Activated CD8-positive, alpha-beta memory T cell treated with anti-CD3 and anti-CD28 coated beads for 36 hours (primary cell): ENCODE measurements at regions not wholly inside any gene's neighbourhood (a gene's known extent, or its start where the extent isn't known, plus 50 kb on each side); places are given as distances from the start of the nearest gene placed in this dataset.
"Not testable (repeated sequence)": the region's sequence is repeated elsewhere in the genome, so short reads cannot be mapped to it uniquely, and the experiment has no call there.

ENCODE experiments used
- CTCF ChIA-PET: fragments of 350-600 bp; sonication (Branson Sonifier 250); formaldehyde crosslinking; loops from one replicate; lab custom pipeline; 2021; ENCODE audit warnings: antibody characterized with exemption; lab: Charles Lee
- POLR2A ChIA-PET: fragments of 350-600 bp; sonication (Branson Sonifier 250); formaldehyde crosslinking; loops from one replicate; lab custom pipeline; 2021; ENCODE audit warnings: antibody characterized with exemption; lab: Charles Lee

DNA sequence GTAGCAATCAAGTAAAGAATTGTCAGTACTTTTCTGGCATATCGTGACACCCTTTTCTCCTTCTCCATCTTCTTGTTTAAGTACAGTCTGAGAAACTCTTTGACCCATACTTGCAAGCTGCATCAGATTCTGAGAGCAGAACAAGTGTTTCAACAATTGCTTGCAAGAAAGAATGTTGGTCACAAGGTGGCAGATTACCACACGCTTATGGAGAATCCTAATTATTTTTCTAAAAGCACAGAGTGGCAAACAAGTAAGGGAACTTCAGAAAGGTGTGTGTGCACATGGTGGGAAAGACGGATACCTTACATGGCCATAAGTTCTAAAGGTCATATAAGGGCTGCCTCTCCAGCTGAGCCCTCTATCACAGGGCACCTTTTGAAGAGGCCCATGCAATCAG is 136.4 kb upstream of the FGF13 start:
- ChIA-PET CTCF (no interaction called here), POLR2A (no interaction called here)

DNA sequence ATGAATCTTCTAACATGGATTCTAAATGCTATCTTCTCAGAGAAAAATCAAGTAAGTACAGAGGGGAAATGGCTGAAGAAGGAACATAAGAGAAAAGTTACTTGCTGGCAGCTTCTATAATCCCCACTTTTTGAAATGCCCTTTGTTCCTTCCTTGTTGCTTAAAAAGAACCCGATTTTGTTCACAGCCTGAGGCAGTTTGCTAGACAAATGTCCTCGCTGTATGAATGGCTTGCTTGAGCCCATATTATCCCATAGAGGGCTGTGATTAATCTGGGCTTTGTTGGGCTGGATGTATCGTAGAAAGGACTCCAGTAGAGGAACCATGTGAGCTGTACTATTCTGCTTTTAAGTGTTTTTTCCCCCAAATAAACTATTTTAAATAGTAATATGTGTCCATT is 134.3 kb upstream of the FGF13 start:
- ChIA-PET CTCF (no interaction called here), POLR2A (no interaction called here)

DNA sequence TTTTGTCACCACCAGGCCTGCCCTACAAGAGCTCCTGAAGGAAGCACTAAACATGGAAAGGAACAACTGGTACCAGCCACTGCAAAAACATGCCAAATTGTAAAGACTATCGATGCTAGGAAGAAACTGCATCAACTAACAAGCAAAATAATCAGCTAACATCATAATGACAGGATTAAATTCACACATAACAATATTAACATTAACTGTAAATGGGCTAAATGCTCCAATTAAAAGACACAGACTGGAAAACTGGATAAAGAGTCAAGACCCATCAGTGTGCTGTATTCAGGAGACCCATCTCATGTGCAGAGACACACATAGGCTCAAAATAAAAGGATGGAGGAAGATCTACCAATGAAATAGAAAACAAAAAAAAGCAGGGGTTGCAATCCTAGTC is 95.9 kb upstream of the FGF13 start:
- POLR2A ChIA-PET, CTCF ChIA-PET: not testable (repeated sequence)

DNA sequence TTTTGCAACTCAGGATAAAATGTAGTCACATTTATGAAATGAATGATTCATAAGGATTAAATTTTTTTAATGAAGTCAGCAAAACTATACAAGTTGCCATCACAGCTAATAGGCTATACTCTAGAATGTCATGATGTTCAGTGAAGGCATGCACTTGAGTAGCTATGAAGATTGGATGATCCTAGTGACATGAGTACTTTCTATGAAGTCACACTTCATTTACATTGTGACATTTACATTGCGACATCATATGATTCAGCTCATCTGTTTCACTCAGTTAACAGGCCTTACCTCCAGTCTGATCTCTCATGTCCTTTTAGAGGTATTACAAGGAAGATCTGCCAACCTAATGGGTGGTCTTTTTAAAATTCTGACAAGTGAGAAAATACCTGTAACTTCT is 82.7 kb upstream of the FGF13 start:
- POLR2A ChIA-PET = no interaction called here

DNA sequence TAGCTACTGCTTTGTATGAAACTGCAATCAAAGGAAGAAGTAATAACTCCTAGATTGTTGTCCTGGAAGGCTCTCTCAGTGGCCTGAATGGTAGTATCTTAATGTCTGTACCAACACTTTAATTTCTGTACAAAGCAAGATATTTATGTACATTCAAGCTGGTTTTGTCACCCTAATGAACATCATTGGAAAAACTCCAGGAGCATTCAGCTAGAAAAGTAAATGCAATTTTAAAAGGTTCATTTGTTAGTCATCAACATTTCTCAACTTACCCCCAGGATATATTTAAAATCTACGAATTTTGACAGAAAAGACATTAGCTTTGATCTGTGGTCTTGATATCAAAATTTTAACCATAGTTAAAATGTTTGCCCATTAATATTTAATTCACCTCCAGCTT is 80.0 kb upstream of the FGF13 start:
- POLR2A ChIA-PET = no interaction called here
- CTCF ChIA-PET = no interaction called here

More for the DNA sequence above, 82.7 kb upstream of the FGF13 start:
- CTCF ChIA-PET = no interaction called here

DNA sequence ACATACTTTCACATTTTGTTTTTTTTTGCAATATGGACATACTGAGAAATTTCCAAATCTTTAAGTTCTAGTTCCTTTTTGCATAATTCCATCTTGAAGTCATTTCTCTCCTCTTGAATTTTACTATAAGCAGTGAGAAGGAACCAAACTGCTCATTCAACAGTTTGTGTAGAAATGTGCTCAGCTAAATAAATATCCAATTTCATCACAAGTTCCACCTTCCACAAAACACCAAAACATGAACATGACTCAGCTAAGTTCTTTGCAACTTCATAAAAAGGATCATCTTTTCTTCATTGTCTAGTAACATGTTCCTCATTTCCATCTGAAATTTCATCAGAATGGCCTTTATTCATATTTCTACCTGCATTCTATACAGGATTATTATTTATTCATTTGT is 77.3 kb upstream of the FGF13 start:
- POLR2A ChIA-PET = no interaction called here
- CTCF ChIA-PET = no interaction called here

DNA sequence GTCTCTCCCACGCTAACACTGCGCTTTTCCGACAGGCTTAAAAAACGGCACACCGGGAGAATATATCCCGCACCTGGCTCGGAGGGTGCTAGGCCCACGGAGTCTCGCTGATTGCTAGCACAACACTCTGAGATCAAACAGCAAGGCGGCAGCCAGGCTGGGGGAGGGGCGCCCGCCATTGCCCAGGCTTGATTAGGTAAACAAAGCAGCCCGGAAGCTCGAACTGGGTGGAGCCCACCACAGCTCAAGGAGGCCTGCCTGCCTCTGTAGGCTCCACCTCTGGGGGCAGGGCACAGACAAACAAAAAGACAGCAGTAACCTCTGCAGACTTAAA is 67.0 kb upstream of the FGF13 start:
- CTCF ChIA-PET, POLR2A ChIA-PET: not testable (repeated sequence)

DNA sequence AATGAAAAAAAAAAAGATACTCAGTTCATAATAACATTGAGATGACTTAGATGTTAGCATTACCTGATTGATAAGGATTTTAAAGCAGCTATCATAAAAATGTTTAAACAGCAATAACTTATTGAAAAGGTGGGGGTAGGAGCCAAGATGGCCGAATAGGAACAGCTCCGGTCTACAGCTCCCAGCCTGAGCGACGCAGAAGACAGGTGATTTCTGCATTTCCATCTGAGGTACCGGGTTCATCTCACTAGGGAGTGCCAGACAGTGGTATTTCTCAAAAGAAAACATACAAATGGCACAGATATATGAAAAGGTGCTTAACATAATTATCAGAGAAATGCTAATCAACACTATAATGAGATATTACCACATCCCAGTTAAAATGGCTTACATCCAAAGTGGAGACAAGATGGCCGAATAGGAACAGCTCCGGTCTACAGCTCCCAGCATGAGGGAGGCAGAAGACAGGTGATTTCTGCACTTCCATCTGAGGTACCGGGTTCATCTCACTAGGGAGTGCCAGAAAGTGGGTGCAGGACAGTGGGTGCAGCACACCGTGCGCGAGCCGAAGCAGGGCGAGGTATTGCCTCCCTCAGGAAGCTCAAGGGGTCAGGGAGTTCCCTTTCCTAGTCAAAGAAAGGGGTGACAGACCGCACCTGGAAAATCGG is 66.5 kb upstream of the FGF13 start:
- POLR2A ChIA-PET, CTCF ChIA-PET: not testable (repeated sequence)

DNA sequence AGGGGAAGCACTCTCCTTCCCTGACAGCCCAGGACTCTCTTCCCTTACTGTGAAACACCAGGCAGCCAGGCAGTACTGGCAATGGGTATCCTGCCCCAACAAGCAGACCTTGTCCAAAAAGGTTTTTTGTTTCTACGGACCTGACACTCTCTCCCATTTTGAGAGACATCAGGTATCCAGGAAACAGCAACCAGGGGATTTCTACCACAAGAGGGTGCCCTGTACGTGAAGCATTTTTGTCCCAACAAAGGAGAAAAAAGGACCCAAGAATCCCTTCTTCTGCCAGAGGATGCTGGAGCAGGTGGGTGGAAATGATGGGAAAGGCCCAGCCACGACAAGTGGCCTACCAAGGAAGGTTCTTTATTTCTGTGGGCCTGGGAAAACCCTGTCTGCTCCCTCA is 65.7 kb upstream of the FGF13 start:
- POLR2A ChIA-PET = no interaction called here
- CTCF ChIA-PET = no interaction called here

DNA sequence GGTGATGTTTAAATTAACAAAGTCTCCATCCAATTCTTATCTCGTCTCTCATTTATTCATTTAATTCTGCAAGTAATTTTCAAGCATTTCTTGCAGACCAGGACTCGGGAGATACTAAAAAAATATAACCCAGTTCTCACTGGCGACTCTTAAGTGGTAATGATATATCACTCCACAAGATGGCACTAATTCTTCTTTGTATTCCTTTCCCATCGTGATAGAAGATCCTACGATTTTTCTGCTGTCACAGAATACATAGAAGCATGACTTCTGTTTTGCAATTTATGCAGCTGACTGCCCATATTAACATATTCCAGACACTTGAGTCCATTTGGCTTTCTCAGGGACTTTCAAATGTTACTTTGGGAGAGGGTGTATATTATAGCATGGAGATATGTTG is 64.0 kb upstream of the FGF13 start:
- CTCF ChIA-PET = no interaction called here
- POLR2A ChIA-PET = no interaction called here

DNA sequence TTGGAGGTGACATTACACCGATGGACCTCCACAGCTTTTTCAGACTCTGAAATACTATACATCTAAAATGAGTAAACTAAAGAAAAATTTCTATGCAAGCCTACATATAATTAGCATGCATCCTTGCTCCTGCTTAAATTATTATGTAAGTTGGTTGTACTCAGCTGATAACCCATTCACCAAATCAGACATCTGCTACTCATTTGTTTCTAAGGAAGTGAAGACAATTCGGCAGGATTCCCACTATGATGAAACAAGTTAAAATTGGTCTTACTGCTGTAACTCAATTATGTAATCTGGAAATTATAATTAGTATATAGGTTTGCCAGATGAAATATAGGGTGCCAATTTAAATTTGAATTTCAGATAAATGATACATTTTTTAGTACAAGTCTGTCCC is 59.5 kb upstream of the FGF13 start:
- CTCF ChIA-PET = no interaction called here
- POLR2A ChIA-PET = no interaction called here

DNA sequence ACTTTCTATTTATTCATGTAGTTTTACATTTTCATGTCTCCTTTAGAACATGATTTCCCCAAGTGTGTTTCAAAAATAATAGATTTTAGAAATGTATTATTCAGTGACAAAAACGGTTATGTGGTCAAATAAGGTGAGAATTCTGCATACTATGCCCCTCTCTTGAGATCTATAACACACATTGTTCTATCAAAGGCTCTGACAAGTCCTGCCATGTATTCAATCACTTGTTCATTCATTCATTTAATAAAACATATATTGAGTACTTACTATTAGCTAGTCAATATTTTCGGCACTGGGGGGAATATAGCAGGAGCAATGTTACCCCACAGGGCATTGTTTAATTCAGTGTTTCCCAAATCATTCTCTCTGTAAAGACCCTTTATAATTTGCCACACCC is 58.4 kb upstream of the FGF13 start:
- POLR2A ChIA-PET = no interaction called here
- CTCF ChIA-PET = no interaction called here

DNA sequence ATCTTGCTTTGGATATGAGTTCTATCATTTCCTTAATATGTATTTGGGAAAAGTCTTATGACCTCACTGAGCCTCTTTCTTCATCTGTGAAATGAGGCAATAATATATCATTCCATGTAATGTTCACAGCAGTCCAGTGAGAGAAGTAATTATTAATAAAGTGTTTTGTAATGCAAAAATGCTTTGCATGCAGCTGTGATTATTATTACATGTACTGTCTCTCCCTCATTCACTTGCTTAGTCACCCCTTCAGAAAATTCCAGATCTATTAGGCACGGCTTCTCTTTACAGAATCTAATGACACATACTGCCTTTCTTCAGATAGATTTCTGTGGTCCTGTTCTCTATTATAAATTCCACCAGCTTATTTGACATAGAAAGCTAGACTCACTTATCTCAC is 53.5 kb upstream of the FGF13 start:
- CTCF ChIA-PET = no interaction called here
- POLR2A ChIA-PET = no interaction called here

DNA sequence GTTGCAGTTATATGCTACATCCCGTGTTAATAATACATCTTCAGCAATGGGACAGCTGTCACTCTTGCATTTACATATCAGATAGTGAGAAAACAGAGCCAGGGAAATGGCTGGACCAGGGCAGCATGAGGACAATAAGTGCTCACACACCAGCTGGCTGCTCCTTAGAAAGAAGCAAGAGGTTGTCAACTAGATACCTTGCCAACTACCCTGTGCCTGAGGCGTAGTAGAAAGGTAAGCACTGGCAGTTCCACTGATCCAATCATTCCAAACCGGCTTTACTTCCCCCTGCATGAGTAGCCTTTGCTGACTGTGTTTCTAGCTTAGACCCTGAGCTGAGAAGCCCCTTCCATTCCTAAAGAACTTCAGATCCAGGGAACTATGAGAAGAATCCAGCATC is 52.2 kb upstream of the FGF13 start:
- CTCF ChIA-PET = no interaction called here
- POLR2A ChIA-PET = no interaction called here

DNA sequence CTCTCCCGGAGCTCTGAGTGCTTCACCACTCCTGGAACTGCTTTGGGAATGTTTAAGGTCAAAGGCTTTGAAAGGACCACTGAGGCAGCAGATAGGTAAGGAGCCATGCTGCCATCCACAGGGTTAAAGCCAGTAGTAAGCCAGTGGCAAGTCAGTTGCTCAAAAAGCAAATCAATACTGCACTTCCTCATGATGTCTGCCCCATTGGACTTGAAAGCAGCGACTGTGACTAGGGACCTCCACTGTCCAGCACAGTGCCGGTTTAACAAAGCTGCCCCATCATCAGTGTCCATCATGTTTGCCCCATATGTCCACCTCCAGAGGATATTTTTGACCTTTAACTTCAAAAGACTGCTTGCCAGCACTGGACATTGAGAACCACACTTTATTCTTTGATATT is 49.9 kb upstream of the FGF13 start:
- ChIA-PET POLR2A (no interaction called here), CTCF (no interaction called here)
